IMR-90 (cell line): ENCODE measurements at regions not wholly inside any gene's neighbourhood (a gene's known extent, or its start where the extent isn't known, plus 50 kb on each side); places are given as distances from the start of the nearest gene placed in this dataset.

Experiments used
- ATAC-seq: fragments of 200-7000 bp; cut with Tn5 transposase; 2 replicates; pipeline ENCODE4 v1.9.1; 2020; ENCODE audit warnings: low read depth, mild to moderate bottlenecking, moderate library complexity
- BruUV-seq: library from RNA; stranded (reverse); fragments of 400-500 nt; replicated peaks from 2 replicates; lab custom pipeline; 2021; lab: Mats Ljungman, UMichigan
- CTCF ChIA-PET: fragments of 300-600 bp; formaldehyde crosslinking; extraction: SDS; loops from one replicate; lab custom pipeline; 2021; ENCODE audit warnings: antibody characterized with exemption; lab: Yijun Ruan, JAX
- POLR2A ChIA-PET: fragments of 300-600 bp; sonication (Branson Sonifier 250); formaldehyde crosslinking; loops from one replicate; lab custom pipeline; 2022; ENCODE audit warnings: antibody characterized with exemption; ENCODE audit not compliant: unreplicated experiment; lab: Charles Lee
- DNase-seq: peaks from one replicate; pipeline ENCODE4 v3.0.0; 2013
- H2AFZ ChIP-seq: replicated peaks from 2 replicates; pipeline ENCODE3; 2013; ENCODE audit warnings: low read length, mild to moderate bottlenecking; ENCODE audit not compliant: poor library complexity
- H2AK5ac ChIP-seq: 2 replicates; pipeline ENCODE4 v1.6.1; 2013; ENCODE audit warnings: low read depth, low read length, inconsistent platforms
- H2AK9ac ChIP-seq: replicated peaks from 2 replicates; pipeline ENCODE3; 2013; ENCODE audit warnings: mild to moderate bottlenecking, low read depth, low read length, moderate library complexity; ENCODE audit not compliant: poor library complexity
- H2BK120ac ChIP-seq: 2 replicates; pipeline ENCODE4 v1.6.1; 2013; ENCODE audit warnings: low read depth, low read length, inconsistent platforms
- H2BK15ac ChIP-seq: 3 replicates; pipeline ENCODE4 v1.6.1; 2013; ENCODE audit warnings: low read depth, low read length, inconsistent platforms
- H2BK20ac ChIP-seq: 2 replicates; pipeline ENCODE4 v1.6.1; 2013; ENCODE audit warnings: low read depth, mild to moderate bottlenecking, inconsistent platforms, low read length, moderate library complexity
- H2BK5ac ChIP-seq: 2 replicates; pipeline ENCODE4 v1.6.1; 2013; ENCODE audit warnings: mild to moderate bottlenecking, low read depth, low read length, inconsistent platforms; ENCODE audit not compliant: poor library complexity, severe bottlenecking
- H3K14ac ChIP-seq: replicated peaks from 2 replicates; pipeline ENCODE4 v1.6.1; 2013; ENCODE audit warnings: low read depth, low read length, inconsistent platforms
- H3K18ac ChIP-seq: 2 replicates; pipeline ENCODE4 v1.6.1; 2013; ENCODE audit warnings: low read depth, low read length, control low read depth
- H3K23ac ChIP-seq: 2 replicates; pipeline ENCODE4 v1.6.1; 2013; ENCODE audit warnings: low read depth, low read length, inconsistent platforms
- H3K27ac ChIP-seq: 2 replicates; pipeline ENCODE4 v1.5.1; 2013; ENCODE audit warnings: mild to moderate bottlenecking, control low read depth, low read length; ENCODE audit not compliant: insufficient read depth
- H3K27me3 ChIP-seq: 2 replicates; pipeline ENCODE4 v1.6.1; 2013; ENCODE audit warnings: low read length; ENCODE audit not compliant: control insufficient read depth, insufficient read depth
- H3K36me3 ChIP-seq: 2 replicates; pipeline ENCODE4 v1.6.1; 2013; ENCODE audit warnings: low read length, mixed read lengths; ENCODE audit not compliant: control insufficient read depth, insufficient read depth
- H3K4ac ChIP-seq: 2 replicates; pipeline ENCODE4 v1.6.1; 2013; ENCODE audit warnings: low read depth, low read length, inconsistent platforms
- H3K4me1 ChIP-seq: 2 replicates; pipeline ENCODE4 v1.6.1; 2013; ENCODE audit warnings: low read length, mixed read lengths; ENCODE audit not compliant: control insufficient read depth, insufficient read depth
- H3K4me2 ChIP-seq: 2 replicates; pipeline ENCODE4 v1.6.1; 2013; ENCODE audit warnings: low read depth, mild to moderate bottlenecking, control low read depth, low read length, moderate library complexity
- H3K4me3 ChIP-seq: 2 replicates; pipeline ENCODE4 v1.5.1; 2013; ENCODE audit warnings: low read depth, mild to moderate bottlenecking, control low read depth, low read length, moderate library complexity; ENCODE audit not compliant: insufficient read depth
- H3K56ac ChIP-seq: 2 replicates; pipeline ENCODE4 v1.6.1; 2013; ENCODE audit warnings: low read length, inconsistent platforms; ENCODE audit not compliant: insufficient read depth; ENCODE audit errors: extremely low read depth
- H3K79me1 ChIP-seq, 2 experiments: 2 replicates each; pipeline ENCODE4 v1.6.1; 2013; ENCODE audit warnings: low read length in 2 of 2, inconsistent platforms in 1 of 2, low read depth in 1 of 2
- H3K9ac ChIP-seq: 2 replicates; pipeline ENCODE4 v1.6.1; 2013; ENCODE audit warnings: low read depth, low read length, control low read depth
- H3K9me1 ChIP-seq: 2 replicates; pipeline ENCODE4 v1.6.1; 2013; ENCODE audit warnings: low read length, inconsistent platforms; ENCODE audit not compliant: insufficient read depth
- H3K9me3 ChIP-seq: 2 replicates; pipeline ENCODE4 v1.6.1; 2013; ENCODE audit warnings: low read length; ENCODE audit not compliant: control insufficient read depth, insufficient read depth
- H4K20me1 ChIP-seq: 2 replicates; pipeline ENCODE4 v1.6.1; 2013; ENCODE audit warnings: low read length, inconsistent platforms; ENCODE audit not compliant: insufficient read depth
- H4K5ac ChIP-seq: 2 replicates; pipeline ENCODE4 v1.6.1; 2013; ENCODE audit warnings: mild to moderate bottlenecking, low read depth, low read length, control low read depth
- H4K8ac ChIP-seq, 2 experiments: 2 replicates each; pipeline ENCODE4 v1.6.1; 2013; ENCODE audit warnings: low read depth in 2 of 2, low read length in 2 of 2, control low read depth in 1 of 2, inconsistent platforms in 1 of 2
- H4K91ac ChIP-seq: 2 replicates; pipeline ENCODE4 v1.6.1; 2013; ENCODE audit warnings: low read depth, low read length, inconsistent platforms; ENCODE audit not compliant: insufficient read depth
- BHLHE40 ChIP-seq: fragments of 150-350 bp; IDR thresholded peaks from 2 replicates; pipeline ENCODE4 v1.6.1; 2016; ENCODE audit warnings: mild to moderate bottlenecking, low read depth, low read length
- CEBPB ChIP-seq: IDR thresholded peaks from 2 replicates; pipeline ENCODE4 v1.6.1; 2012; ENCODE audit warnings: low read depth, low read length, improper control_type of control experiment
- CHD1 ChIP-seq: IDR thresholded peaks from 2 replicates; pipeline ENCODE4 v1.6.1; 2012; ENCODE audit warnings: low read depth, low read length, improper control_type of control experiment
- FOS ChIP-seq: fragments of 150-350 bp; IDR thresholded peaks from 2 replicates; pipeline ENCODE4 v1.6.1; 2016; ENCODE audit warnings: low read depth, low read length
- MAFK ChIP-seq: IDR thresholded peaks from 2 replicates; pipeline ENCODE4 v1.6.1; 2012; ENCODE audit warnings: low read depth, low read length, improper control_type of control experiment
- MAZ ChIP-seq: IDR thresholded peaks from 2 replicates; pipeline ENCODE4 v1.6.1; 2012; ENCODE audit warnings: low read depth, mild to moderate bottlenecking, low read length, improper control_type of control experiment, moderate library complexity, borderline replicate concordance
- MXI1 ChIP-seq: IDR thresholded peaks from 2 replicates; pipeline ENCODE4 v1.6.1; 2012; ENCODE audit warnings: low read depth, mild to moderate bottlenecking, low read length, moderate library complexity, borderline replicate concordance
- NFE2L2 ChIP-seq: fragments of 150-350 bp; IDR thresholded peaks from 2 replicates; pipeline ENCODE4 v1.6.1; 2016; ENCODE audit warnings: low read depth, mild to moderate bottlenecking, low read length
- POLR2A ChIP-seq: IDR thresholded peaks from 2 replicates; pipeline ENCODE4 v1.6.1; 2012; ENCODE audit warnings: mild to moderate bottlenecking, low read depth, low read length
- RAD21 ChIP-seq: IDR thresholded peaks from 2 replicates; pipeline ENCODE4 v1.6.1; 2012; ENCODE audit warnings: low read length, improper control_type of control experiment
- RCOR1 ChIP-seq: IDR thresholded peaks from 2 replicates; pipeline ENCODE4 v1.6.1; 2012; ENCODE audit warnings: mild to moderate bottlenecking, low read length, improper control_type of control experiment; ENCODE audit not compliant: insufficient replicate concordance
- RFX5 ChIP-seq: IDR thresholded peaks from 2 replicates; pipeline ENCODE4 v1.8.0; 2012; ENCODE audit warnings: low read depth, mild to moderate bottlenecking, low read length, moderate library complexity
- SMC3 ChIP-seq: fragments of 150-350 bp; IDR thresholded peaks from 2 replicates; pipeline ENCODE4 v1.6.1; 2016; ENCODE audit warnings: low read depth, mild to moderate bottlenecking, antibody characterized with exemption, low read length, moderate library complexity
- WGBS, 2 experiments: methylation state at CpG; one replicate each; pipeline versions ENCODE4 v1.1.5 to v1.1.7; 2013; ENCODE audit warnings: missing lambda C conversion rate in 2 of 2; ENCODE audit not compliant: insufficient read length in 1 of 2; ENCODE audit errors: extremely low coverage in 2 of 2; 5-methylcytosine and 5-hydroxymethylcytosine counted together
- dilution Hi-C: fragments of 300-500 bp; cut with HindIII; formaldehyde crosslinking; loops from one replicate; pipeline ENCODE4 v1.14.3; 2018; ENCODE audit warnings: low sequenced_read_pairs; ENCODE audit not compliant: unreplicated experiment
- in situ Hi-C: fragments of 300-500 bp; cut with MboI; formaldehyde crosslinking; loops from 3 replicates; pipeline ENCODE4 v1.14.3; 2019; ENCODE audit warnings: low sequenced_read_pairs, inconsistent platforms, mixed read lengths
- intact Hi-C: fragments of 100-400 bp; cut with micrococcal nuclease; formaldehyde crosslinking; loops from 2 replicates; pipeline ENCODE4 v1.10.0; 2022
- TF ChIP-seq, protein P1 (sequence below): conservative IDR thresholded peaks from 2 replicates; pipeline ENCODE4 v1.5.1; 2012; ENCODE audit warnings: mild to moderate bottlenecking, low read depth, low read length, improper control_type of control experiment
- TF ChIP-seq, protein P2 (sequence below): fragments of 150-350 bp; IDR thresholded peaks from 2 replicates; pipeline ENCODE4 v1.6.1; 2017; ENCODE audit warnings: mild to moderate bottlenecking, antibody characterized with exemption, low read length, low read depth
- TF ChIP-seq, protein P3 (sequence below): fragments of 150-350 bp; IDR thresholded peaks from 2 replicates; pipeline ENCODE4 v1.6.1; 2016; ENCODE audit warnings: low read depth, mild to moderate bottlenecking, low read length, moderate library complexity, borderline replicate concordance

DNA sequence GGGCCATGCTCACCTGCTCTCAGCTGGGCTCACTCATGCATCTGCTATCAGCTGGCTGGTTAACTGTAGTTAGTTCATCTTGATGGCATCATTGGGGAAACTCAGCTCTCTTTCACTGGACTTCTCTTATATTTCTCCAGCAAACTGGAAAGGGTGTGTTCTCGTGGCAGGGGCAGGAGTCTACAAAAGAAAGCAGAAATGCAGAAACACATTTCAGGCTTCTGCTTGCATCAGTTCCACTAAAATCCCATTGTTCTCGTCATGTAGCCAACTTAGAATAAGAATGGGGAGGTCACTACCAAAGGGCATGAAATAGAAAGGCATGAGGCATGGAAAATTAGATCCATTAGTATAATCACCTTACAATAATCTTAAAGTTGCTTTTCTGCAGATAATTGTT is 207.3 kb downstream of the NRIP1 start:
- Histone ChIP-seq H3K4ac (no peak overlapping the region), H3K4me2 (no peak overlapping the region), H2BK5ac (no peak overlapping the region), H3K9me3 (no peaks in the 10 kb centered on the region; the same call in 1 of the 2 replicates), H4K8ac (no peak overlapping the region), H3K36me3 (no peaks in the 10 kb centered on the region), H2AK9ac (no peak overlapping the region), H3K23ac (no peak overlapping the region), H2AFZ (no peak overlapping the region), H4K91ac (no peak overlapping the region), H4K20me1 (no peaks in the 10 kb centered on the region), H2BK20ac (no peak overlapping the region), H3K18ac (no peak overlapping the region), H3K14ac (no peak overlapping the region), H3K27ac (no peak overlapping the region), H4K5ac (no peak overlapping the region), H3K56ac (no peak overlapping the region), H3K4me1 (peaks cover under 1% of the 10 kb centered on the region; the same call in 1 of the 2 replicates), H3K27me3 (no peaks in the 10 kb centered on the region), H3K79me1 (no peaks in the 10 kb centered on the region), H2BK15ac (no peak overlapping the region), H3K4me3 (no peak overlapping the region), H3K9ac (no peak overlapping the region), H3K9me1 (no peaks in the 10 kb centered on the region), H2AK5ac (no peak overlapping the region), H2BK120ac (no peak overlapping the region)
- no TSS peak for BruUV-seq
- dilution Hi-C loops = no loop called here
- intact Hi-C loops = no loop called here
- ChIA-PET CTCF (no interaction called here), POLR2A (no interaction called here)
- in situ Hi-C loops = loop anchor here (25.0 kb wide), 1 partner anchor 630 kb away; no protein-coding TSS in a partner anchor
- no CpG with 5 or more reads among the region's 2 CpGs for WGBS, 2 experiments
- ATAC-seq (no peak), DNase-seq (no peak)
- TF ChIP-seq CHD1 (no peak), SMC3 (no peak), RFX5 (no peak), MXI1 (no peak), RAD21 (no peak), RCOR1 (no peak), POLR2A (no peak), MAZ (no peak), FOS (no peak), MAFK (no peak), NFE2L2 (no peak), BHLHE40 (no peak), CEBPB (no peak)
- TF ChIP-seq, protein P1, sequence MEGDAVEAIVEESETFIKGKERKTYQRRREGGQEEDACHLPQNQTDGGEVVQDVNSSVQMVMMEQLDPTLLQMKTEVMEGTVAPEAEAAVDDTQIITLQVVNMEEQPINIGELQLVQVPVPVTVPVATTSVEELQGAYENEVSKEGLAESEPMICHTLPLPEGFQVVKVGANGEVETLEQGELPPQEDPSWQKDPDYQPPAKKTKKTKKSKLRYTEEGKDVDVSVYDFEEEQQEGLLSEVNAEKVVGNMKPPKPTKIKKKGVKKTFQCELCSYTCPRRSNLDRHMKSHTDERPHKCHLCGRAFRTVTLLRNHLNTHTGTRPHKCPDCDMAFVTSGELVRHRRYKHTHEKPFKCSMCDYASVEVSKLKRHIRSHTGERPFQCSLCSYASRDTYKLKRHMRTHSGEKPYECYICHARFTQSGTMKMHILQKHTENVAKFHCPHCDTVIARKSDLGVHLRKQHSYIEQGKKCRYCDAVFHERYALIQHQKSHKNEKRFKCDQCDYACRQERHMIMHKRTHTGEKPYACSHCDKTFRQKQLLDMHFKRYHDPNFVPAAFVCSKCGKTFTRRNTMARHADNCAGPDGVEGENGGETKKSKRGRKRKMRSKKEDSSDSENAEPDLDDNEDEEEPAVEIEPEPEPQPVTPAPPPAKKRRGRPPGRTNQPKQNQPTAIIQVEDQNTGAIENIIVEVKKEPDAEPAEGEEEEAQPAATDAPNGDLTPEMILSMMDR = no peak
- TF ChIP-seq, protein P2, sequence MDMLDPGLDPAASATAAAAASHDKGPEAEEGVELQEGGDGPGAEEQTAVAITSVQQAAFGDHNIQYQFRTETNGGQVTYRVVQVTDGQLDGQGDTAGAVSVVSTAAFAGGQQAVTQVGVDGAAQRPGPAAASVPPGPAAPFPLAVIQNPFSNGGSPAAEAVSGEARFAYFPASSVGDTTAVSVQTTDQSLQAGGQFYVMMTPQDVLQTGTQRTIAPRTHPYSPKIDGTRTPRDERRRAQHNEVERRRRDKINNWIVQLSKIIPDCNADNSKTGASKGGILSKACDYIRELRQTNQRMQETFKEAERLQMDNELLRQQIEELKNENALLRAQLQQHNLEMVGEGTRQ = no peak
- TF ChIP-seq, protein P3, sequence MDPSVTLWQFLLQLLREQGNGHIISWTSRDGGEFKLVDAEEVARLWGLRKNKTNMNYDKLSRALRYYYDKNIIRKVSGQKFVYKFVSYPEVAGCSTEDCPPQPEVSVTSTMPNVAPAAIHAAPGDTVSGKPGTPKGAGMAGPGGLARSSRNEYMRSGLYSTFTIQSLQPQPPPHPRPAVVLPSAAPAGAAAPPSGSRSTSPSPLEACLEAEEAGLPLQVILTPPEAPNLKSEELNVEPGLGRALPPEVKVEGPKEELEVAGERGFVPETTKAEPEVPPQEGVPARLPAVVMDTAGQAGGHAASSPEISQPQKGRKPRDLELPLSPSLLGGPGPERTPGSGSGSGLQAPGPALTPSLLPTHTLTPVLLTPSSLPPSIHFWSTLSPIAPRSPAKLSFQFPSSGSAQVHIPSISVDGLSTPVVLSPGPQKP = no peak
